DND-41 (cell line): ENCODE measurements at regions not wholly inside any gene's neighbourhood (a gene's known extent, or its start where the extent isn't known, plus 50 kb on each side); places are given as distances from the start of the nearest gene placed in this dataset.

Experiments
- EZH2 ChIP-seq: IDR thresholded peaks from 3 replicates; pipeline ENCODE4 v1.6.1; 2012; ENCODE audit warnings: borderline replicate concordance, low read depth, mild to moderate bottlenecking, moderate library complexity, low read length, inconsistent platforms; ENCODE audit not compliant: severe bottlenecking
- TF ChIP-seq, protein P1 (sequence below): IDR thresholded peaks from 2 replicates; pipeline ENCODE4 v1.5.1; 2012; ENCODE audit warnings: borderline replicate concordance, low read length, moderate library complexity, mild to moderate bottlenecking; ENCODE audit not compliant: poor library complexity, severe bottlenecking; ENCODE audit errors: extremely low read depth

DNA sequence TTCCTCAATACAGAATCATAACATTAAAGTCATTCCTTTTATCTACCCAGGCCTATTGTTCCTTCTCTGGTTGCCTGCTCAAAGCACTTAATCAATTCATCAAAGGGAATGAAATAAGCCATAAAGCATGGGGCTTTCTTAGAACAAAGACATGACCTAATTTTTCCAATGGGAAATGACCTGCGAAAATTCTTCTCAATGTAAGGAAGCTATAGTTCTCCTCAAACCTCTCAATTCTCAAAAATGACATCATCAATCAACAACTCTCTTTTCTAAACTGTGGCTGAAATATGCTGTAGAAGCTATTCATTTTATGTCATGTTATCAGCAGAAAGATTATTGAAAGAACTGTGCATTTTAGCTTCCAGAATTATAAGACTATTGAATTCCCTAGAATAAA, 116.0 kb upstream of the PTPRR start:
- TF ChIP-seq, protein P1, sequence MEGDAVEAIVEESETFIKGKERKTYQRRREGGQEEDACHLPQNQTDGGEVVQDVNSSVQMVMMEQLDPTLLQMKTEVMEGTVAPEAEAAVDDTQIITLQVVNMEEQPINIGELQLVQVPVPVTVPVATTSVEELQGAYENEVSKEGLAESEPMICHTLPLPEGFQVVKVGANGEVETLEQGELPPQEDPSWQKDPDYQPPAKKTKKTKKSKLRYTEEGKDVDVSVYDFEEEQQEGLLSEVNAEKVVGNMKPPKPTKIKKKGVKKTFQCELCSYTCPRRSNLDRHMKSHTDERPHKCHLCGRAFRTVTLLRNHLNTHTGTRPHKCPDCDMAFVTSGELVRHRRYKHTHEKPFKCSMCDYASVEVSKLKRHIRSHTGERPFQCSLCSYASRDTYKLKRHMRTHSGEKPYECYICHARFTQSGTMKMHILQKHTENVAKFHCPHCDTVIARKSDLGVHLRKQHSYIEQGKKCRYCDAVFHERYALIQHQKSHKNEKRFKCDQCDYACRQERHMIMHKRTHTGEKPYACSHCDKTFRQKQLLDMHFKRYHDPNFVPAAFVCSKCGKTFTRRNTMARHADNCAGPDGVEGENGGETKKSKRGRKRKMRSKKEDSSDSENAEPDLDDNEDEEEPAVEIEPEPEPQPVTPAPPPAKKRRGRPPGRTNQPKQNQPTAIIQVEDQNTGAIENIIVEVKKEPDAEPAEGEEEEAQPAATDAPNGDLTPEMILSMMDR: no peak
- no peak for TF ChIP-seq EZH2
